ENCODE measurements at regions not wholly inside any gene's neighbourhood (a gene's known extent, or its start where the extent isn't known, plus 50 kb on each side); places are given as distances from the start of the nearest gene placed in this dataset.

GRCh38 chr5:28576022-28576421 lies 1537.6 kb upstream of the CDH9 start:
- TF ChIP-seq MAX (IDR thresholded peaks at IDR 0.05) (no peak), RAD21 (IDR thresholded peaks at IDR 0.05; ENCODE audit: low read depth) (peak; percentile 53), TCF12 (IDR thresholded peaks at IDR 0.05; ENCODE audit: low read depth) (no peak), REST (IDR thresholded peaks at IDR 0.05; ENCODE audit: low read depth) (no peak), TAF1 (IDR thresholded peaks at IDR 0.05; ENCODE audit: low read depth) (no peak), CEBPB (IDR thresholded peaks at IDR 0.05) (no peak), EP300 (IDR thresholded peaks at IDR 0.05; ENCODE audit: borderline replicate concordance) (no peak), YY1 (IDR thresholded peaks at IDR 0.05; ENCODE audit: low read depth) (no peak), NFIC (IDR thresholded peaks at IDR 0.05) (no peak), USF1 (IDR thresholded peaks at IDR 0.05) (no peak), ZBTB7A (IDR thresholded peaks at IDR 0.05; ENCODE audit: low read depth) (no peak), CREB1 (IDR thresholded peaks at IDR 0.05; ENCODE audit: low read depth) (no peak), FOXM1 (IDR thresholded peaks at IDR 0.05; ENCODE audit: borderline replicate concordance, low read depth) (no peak), TEAD4 (IDR thresholded peaks at IDR 0.05) (no peak)

All from Ishikawa (cell line).